Keratinocyte (primary cell): ENCODE measurements at regions not wholly inside any gene's neighbourhood (a gene's known extent, or its start where the extent isn't known, plus 50 kb on each side); places are given as distances from the start of the nearest gene placed in this dataset.

Experiments used
- EZH2 ChIP-seq: IDR thresholded peaks from one replicate; pipeline ENCODE4 v1.6.1; 2012; ENCODE audit warnings: inconsistent platforms, mild to moderate bottlenecking, low read length, moderate library complexity
- TF ChIP-seq, protein P1 (sequence below), 3 experiments: IDR thresholded peaks in 1 of 3; conservative IDR thresholded peaks in 1 of 3; optimal IDR thresholded peaks in 1 of 3; 2 replicates in 2 of 3; 3 replicates in 1 of 3; pipeline versions ENCODE3 to v1.5.1; 2011; ENCODE audit warnings: low read length in 3 of 3, mild to moderate bottlenecking in 3 of 3, moderate library complexity in 2 of 3, control low read depth in 1 of 3, inconsistent platforms in 1 of 3; ENCODE audit not compliant: insufficient read depth in 2 of 3; ENCODE audit errors: extremely low read depth in 1 of 3

DNA sequence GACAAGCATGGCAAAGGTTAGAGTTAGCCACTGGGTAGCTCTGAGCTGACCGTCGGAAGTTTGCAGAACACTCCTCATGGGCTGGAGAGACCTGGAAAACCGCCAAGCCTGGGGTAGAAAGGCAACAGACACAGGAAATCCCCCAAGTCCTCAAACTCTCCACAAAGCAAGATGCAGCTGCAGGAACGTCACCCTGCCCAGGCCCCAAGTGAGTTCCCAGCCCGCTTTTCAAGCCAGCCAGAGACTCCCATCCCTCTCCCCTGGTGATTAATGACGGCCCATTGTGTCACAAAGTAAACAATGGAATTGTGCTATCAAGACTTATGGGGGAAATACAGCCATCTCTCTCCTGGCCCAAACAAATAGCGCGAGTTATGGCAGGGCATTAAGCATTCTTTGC is 633.0 kb downstream of the TBC1D22A start:
- TF ChIP-seq, protein P1, sequence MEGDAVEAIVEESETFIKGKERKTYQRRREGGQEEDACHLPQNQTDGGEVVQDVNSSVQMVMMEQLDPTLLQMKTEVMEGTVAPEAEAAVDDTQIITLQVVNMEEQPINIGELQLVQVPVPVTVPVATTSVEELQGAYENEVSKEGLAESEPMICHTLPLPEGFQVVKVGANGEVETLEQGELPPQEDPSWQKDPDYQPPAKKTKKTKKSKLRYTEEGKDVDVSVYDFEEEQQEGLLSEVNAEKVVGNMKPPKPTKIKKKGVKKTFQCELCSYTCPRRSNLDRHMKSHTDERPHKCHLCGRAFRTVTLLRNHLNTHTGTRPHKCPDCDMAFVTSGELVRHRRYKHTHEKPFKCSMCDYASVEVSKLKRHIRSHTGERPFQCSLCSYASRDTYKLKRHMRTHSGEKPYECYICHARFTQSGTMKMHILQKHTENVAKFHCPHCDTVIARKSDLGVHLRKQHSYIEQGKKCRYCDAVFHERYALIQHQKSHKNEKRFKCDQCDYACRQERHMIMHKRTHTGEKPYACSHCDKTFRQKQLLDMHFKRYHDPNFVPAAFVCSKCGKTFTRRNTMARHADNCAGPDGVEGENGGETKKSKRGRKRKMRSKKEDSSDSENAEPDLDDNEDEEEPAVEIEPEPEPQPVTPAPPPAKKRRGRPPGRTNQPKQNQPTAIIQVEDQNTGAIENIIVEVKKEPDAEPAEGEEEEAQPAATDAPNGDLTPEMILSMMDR (optimal IDR thresholded peaks at IDR 0.05 in 1 of 3, IDR thresholded peaks at IDR 0.05 in 1 of 3, conservative IDR thresholded peaks at IDR 0.05 in 1 of 3; ENCODE audit: extremely low read depth in 1 of 3, insufficient read depth in 2 of 3, low read length in 3 of 3), result no peak
- TF ChIP-seq EZH2, result no peak
